ENCODE measurements at regions not wholly inside any gene's neighbourhood (a gene's known extent, or its start where the extent isn't known, plus 50 kb on each side); places are given as distances from the start of the nearest gene placed in this dataset.
"Not testable (repeated sequence)": the region's sequence is repeated elsewhere in the genome, so short reads cannot be mapped to it uniquely, and the experiment has no call there.

- no peak for ATAC-seq (replicated peaks)
- H3K4me1 Mint-ChIP-seq, result no peaks in the 10 kb centered on the region
- no peaks in the 10 kb centered on the region for H3K27me3 Mint-ChIP-seq
- H3K9me3 Mint-ChIP-seq, result no peaks in the 10 kb centered on the region
- no peak overlapping the region for H3K27ac Mint-ChIP-seq
- H3K4me3 Mint-ChIP-seq, result no peak overlapping the region
- no peak for DNase-seq
- H3K36me3 Mint-ChIP-seq, result no peaks in the 10 kb centered on the region
These were observed 197.2 kb upstream of the CSNK1A1L start for GRCh38 chr13:37302686-37303085.

- DNase-seq (no peak), ATAC-seq (replicated peaks) (no peak)
- no peaks in the 10 kb centered on the region for H3K27me3 Mint-ChIP-seq
- no peaks in the 10 kb centered on the region for H3K36me3 Mint-ChIP-seq
- no peaks in the 10 kb centered on the region for H3K4me1 Mint-ChIP-seq
- peaks cover 1 to 3% of the 10 kb centered on the region in 2 donors for H3K9me3 Mint-ChIP-seq
- H3K27ac Mint-ChIP-seq, result no peak overlapping the region
- no peak overlapping the region for H3K4me3 Mint-ChIP-seq
These were observed 190.1 kb upstream of the CSNK1A1L start for GRCh38 chr13:37295573-37295972.

GRCh38 chr13:37295071-37295470 is 189.6 kb upstream of the CSNK1A1L start:
- DNase-seq (no peak), ATAC-seq (replicated peaks) (no peak)
- Mint-ChIP-seq H3K27me3 (no peaks in the 10 kb centered on the region), H3K9me3 (peaks cover 1 to 3% of the 10 kb centered on the region in 2 donors), H3K4me3 (no peak overlapping the region), H3K36me3 (no peaks in the 10 kb centered on the region), H3K4me1 (no peaks in the 10 kb centered on the region), H3K27ac (no peak overlapping the region)

- Mint-ChIP-seq H3K27me3 (no peaks in the 10 kb centered on the region), H3K9me3 (peaks cover 1 to 3% of the 10 kb centered on the region in 2 donors), H3K4me3 (no peak overlapping the region), H3K4me1 (no peaks in the 10 kb centered on the region), H3K36me3 (no peaks in the 10 kb centered on the region), H3K27ac (no peak overlapping the region)
- no peak for DNase-seq
- ATAC-seq (replicated peaks), result no peak
These were observed 189.0 kb upstream of the CSNK1A1L start for GRCh38 chr13:37294472-37294871.

- Mint-ChIP-seq H3K36me3 (no peaks in the 10 kb centered on the region), H3K27ac (no peak overlapping the region), H3K9me3 (peaks cover 1 to 3% of the 10 kb centered on the region in 2 donors), H3K4me1 (no peaks in the 10 kb centered on the region), H3K4me3 (no peak overlapping the region), H3K27me3 (no peaks in the 10 kb centered on the region)
- ATAC-seq (replicated peaks), result no peak
- DNase-seq, result no peak
These were observed 187.8 kb upstream of the CSNK1A1L start for GRCh38 chr13:37293295-37293694.

GRCh38 chr13:37290716-37291505 is 185.4 kb upstream of the CSNK1A1L start:
- Mint-ChIP-seq H3K27ac (no peak overlapping the region), H3K27me3 (no peaks in the 10 kb centered on the region), H3K4me3 (no peak overlapping the region), H3K4me1 (no peaks in the 10 kb centered on the region), H3K9me3 (peaks cover 0 to 1% of the 10 kb centered on the region in 2 donors), H3K36me3 (no peaks in the 10 kb centered on the region)
- no peak for ATAC-seq (replicated peaks)
- DNase-seq, result no peak

GRCh38 chr13:37289212-37289935 is 183.9 kb upstream of the CSNK1A1L start:
- DNase-seq (no peak), ATAC-seq (replicated peaks) (no peak)
- peaks cover 0 to 1% of the 10 kb centered on the region in 2 donors for H3K9me3 Mint-ChIP-seq
- H3K4me1 Mint-ChIP-seq, result no peaks in the 10 kb centered on the region
- H3K4me3 Mint-ChIP-seq, result no peak overlapping the region
- H3K27ac Mint-ChIP-seq, result no peak overlapping the region
- H3K36me3 Mint-ChIP-seq, result no peaks in the 10 kb centered on the region
- H3K27me3 Mint-ChIP-seq, result no peaks in the 10 kb centered on the region

- H3K27me3 Mint-ChIP-seq, result no peaks in the 10 kb centered on the region
- no peak for DNase-seq
- H3K4me1 Mint-ChIP-seq, result no peaks in the 10 kb centered on the region
- H3K9me3 Mint-ChIP-seq, result peaks cover 0 to 1% of the 10 kb centered on the region in 2 donors
- H3K36me3 Mint-ChIP-seq, result no peaks in the 10 kb centered on the region
- no peak for ATAC-seq (replicated peaks)
- H3K4me3 Mint-ChIP-seq, result no peak overlapping the region
- H3K27ac Mint-ChIP-seq, result no peak overlapping the region
These were observed 182.7 kb upstream of the CSNK1A1L start for GRCh38 chr13:37288057-37288720.

GRCh38 chr13:37280231-37280630 is 174.8 kb upstream of the CSNK1A1L start:
- H3K36me3 Mint-ChIP-seq; H3K27me3 Mint-ChIP-seq; H3K4me3 Mint-ChIP-seq; H3K9me3 Mint-ChIP-seq; ATAC-seq (replicated peaks); H3K4me1 Mint-ChIP-seq; DNase-seq; H3K27ac Mint-ChIP-seq: not testable (repeated sequence)

GRCh38 chr13:37277435-37278144 is 172.1 kb upstream of the CSNK1A1L start:
- Mint-ChIP-seq H3K27me3 (no peaks in the 10 kb centered on the region), H3K27ac (no peak overlapping the region), H3K4me3 (no peak overlapping the region), H3K9me3 (peaks cover 1 to 5% of the 10 kb centered on the region in 2 donors), H3K4me1 (no peaks in the 10 kb centered on the region), H3K36me3 (no peaks in the 10 kb centered on the region)
- no peak for ATAC-seq (replicated peaks)
- no peak for DNase-seq

- Mint-ChIP-seq H3K4me3 (no peak overlapping the region), H3K36me3 (no peaks in the 10 kb centered on the region)
These were observed 171.5 kb upstream of the CSNK1A1L start for GRCh38 chr13:37277007-37277406.

GRCh38 chr13:37274569-37275497 is 169.4 kb upstream of the CSNK1A1L start:
- no peaks in the 10 kb centered on the region for H3K27me3 Mint-ChIP-seq
- no peaks in the 10 kb centered on the region for H3K36me3 Mint-ChIP-seq
- no peak for DNase-seq
- peaks cover 0 to 3% of the 10 kb centered on the region in 2 donors for H3K9me3 Mint-ChIP-seq
- no peak overlapping the region for H3K4me3 Mint-ChIP-seq
- H3K27ac Mint-ChIP-seq, result no peak overlapping the region
- no peaks in the 10 kb centered on the region for H3K4me1 Mint-ChIP-seq
- no peak for ATAC-seq (replicated peaks)

More at GRCh38 chr13:37277007-37277406, 171.5 kb upstream of the CSNK1A1L start:
- Mint-ChIP-seq H3K27me3 (no peaks in the 10 kb centered on the region), H3K9me3 (peaks cover under 1 to 3% of the 10 kb centered on the region in 2 donors), H3K27ac (no peak overlapping the region), H3K4me1 (no peaks in the 10 kb centered on the region)
- ATAC-seq (replicated peaks), result no peak
- no peak for DNase-seq

GRCh38 chr13:37273836-37274235 is 168.4 kb upstream of the CSNK1A1L start:
- peaks cover 0 to 3% of the 10 kb centered on the region in 2 donors for H3K9me3 Mint-ChIP-seq
- no peak overlapping the region for H3K4me3 Mint-ChIP-seq
- DNase-seq (no peak), ATAC-seq (replicated peaks) (no peak)
- H3K27me3 Mint-ChIP-seq, result no peaks in the 10 kb centered on the region
- H3K27ac Mint-ChIP-seq, result no peak overlapping the region
- H3K4me1 Mint-ChIP-seq, result no peaks in the 10 kb centered on the region
- H3K36me3 Mint-ChIP-seq, result no peaks in the 10 kb centered on the region
